HEK293 (cell line): ENCODE measurements at regions not wholly inside any gene's neighbourhood (a gene's known extent, or its start where the extent isn't known, plus 50 kb on each side); places are given as distances from the start of the nearest gene placed in this dataset.

Experiments
- CTCF ChIA-PET: fragments of 350-600 bp; formaldehyde crosslinking; extraction: SDS; loops from one replicate; lab custom pipeline; 2021; ENCODE audit warnings: antibody characterized with exemption; lab: Yijun Ruan, JAX
- POLR2A ChIA-PET: fragments of 300-600 bp; formaldehyde crosslinking; extraction: SDS; loops from one replicate; lab custom pipeline; 2020; ENCODE audit warnings: antibody characterized with exemption, inconsistent platforms; lab: Yijun Ruan, JAX
- H3K27ac ChIP-seq: fragments of 200-500 bp; sonication (Bioruptor generic); 2 replicates; pipeline ENCODE4 v1.5.1; 2014; ENCODE audit warnings: low read depth, low read length, control low read depth, inconsistent platforms; ENCODE audit errors: extremely low read depth
- H3K36me3 ChIP-seq, 2 experiments: fragments of 200-500 bp in 1 of 2; sonication (Bioruptor generic) in 1 of 2; 1 replicate in 1 of 2; 2 replicates in 1 of 2; pipeline ENCODE4 v1.5.1; 2014 to 2017; ENCODE audit warnings: inconsistent platforms in 2 of 2, low read length in 2 of 2; ENCODE audit not compliant: control insufficient read depth in 2 of 2, insufficient read depth in 1 of 2
- H3K4me1 ChIP-seq: fragments of 200-500 bp; sonication (Bioruptor generic); 2 replicates; pipeline ENCODE4 v1.5.1; 2014; ENCODE audit warnings: mild to moderate bottlenecking, low read length, inconsistent platforms; ENCODE audit not compliant: control insufficient read depth, insufficient read depth
- H3K4me3 ChIP-seq: 2 replicates; pipeline ENCODE4 v1.5.1; 2011; ENCODE audit warnings: low read depth, mild to moderate bottlenecking, control low read depth, low read length, moderate library complexity
- H3K9me3 ChIP-seq: fragments of 200-500 bp; sonication (Bioruptor generic); 2 replicates; pipeline ENCODE4 v1.5.1; 2014; ENCODE audit warnings: low read depth, low read length, inconsistent platforms; ENCODE audit not compliant: control insufficient read depth, insufficient read depth
- OSR2 ChIP-seq: fragments of 450-650 bp; formaldehyde crosslinking; IDR thresholded peaks from 2 replicates; pipeline ENCODE4 v1.5.1; 2016; ENCODE audit warnings: missing biosample characterization, missing genetic modification characterization
- PRDM10 ChIP-seq: fragments of 450-650 bp; formaldehyde crosslinking; IDR thresholded peaks from 2 replicates; pipeline ENCODE4 v1.5.1; 2016; ENCODE audit warnings: missing biosample characterization, missing genetic modification characterization
- RBAK ChIP-seq: fragments of 450-650 bp; formaldehyde crosslinking; IDR thresholded peaks from 2 replicates; pipeline ENCODE4 v1.5.1; 2016; ENCODE audit warnings: missing biosample characterization, missing genetic modification characterization
- ZBTB44 ChIP-seq: fragments of 450-650 bp; IDR thresholded peaks from 2 replicates; pipeline ENCODE4 v1.5.1; 2018; ENCODE audit warnings: missing biosample characterization, mild to moderate bottlenecking, missing genetic modification characterization
- ZFHX2 ChIP-seq: fragments of 450-650 bp; formaldehyde crosslinking; conservative IDR thresholded peaks from 2 replicates; pipeline ENCODE4 v1.5.1; 2016; ENCODE audit warnings: missing biosample characterization, missing genetic modification characterization
- ZFP37 ChIP-seq: fragments of 450-650 bp; formaldehyde crosslinking; IDR thresholded peaks from 2 replicates; pipeline ENCODE4 v1.5.1; 2016; ENCODE audit warnings: missing biosample characterization, missing genetic modification characterization
- ZNF174 ChIP-seq: fragments of 450-650 bp; formaldehyde crosslinking; IDR thresholded peaks from 2 replicates; pipeline ENCODE4 v1.5.0; 2017; ENCODE audit warnings: missing biosample characterization, mild to moderate bottlenecking, missing genetic modification characterization
- ZNF350 ChIP-seq: fragments of 450-650 bp; formaldehyde crosslinking; IDR thresholded peaks from 2 replicates; pipeline ENCODE4 v1.5.0; 2017; ENCODE audit warnings: missing biosample characterization, mild to moderate bottlenecking, missing genetic modification characterization
- ZNF513 ChIP-seq: fragments of 450-650 bp; IDR thresholded peaks from 2 replicates; pipeline ENCODE4 v1.5.1; 2018; ENCODE audit warnings: missing biosample characterization, missing genetic modification characterization
- ZNF514 ChIP-seq: fragments of 450-650 bp; formaldehyde crosslinking; IDR thresholded peaks from 2 replicates; pipeline ENCODE4 v1.5.1; 2016; ENCODE audit warnings: missing biosample characterization, missing genetic modification characterization
- ZNF549 ChIP-seq: fragments of 450-650 bp; IDR thresholded peaks from 2 replicates; pipeline ENCODE4 v1.5.1; 2018; ENCODE audit warnings: missing biosample characterization, missing genetic modification characterization, mild to moderate bottlenecking, inconsistent platforms, moderate library complexity
- ZNF639 ChIP-seq: fragments of 450-650 bp; formaldehyde crosslinking; IDR thresholded peaks from 2 replicates; pipeline ENCODE4 v1.5.1; 2016; ENCODE audit warnings: missing biosample characterization, missing genetic modification characterization
- ZNF701 ChIP-seq: fragments of 450-650 bp; formaldehyde crosslinking; IDR thresholded peaks from 2 replicates; pipeline ENCODE4 v1.5.1; 2016; ENCODE audit warnings: missing biosample characterization, missing genetic modification characterization
- ZNF830 ChIP-seq: fragments of 450-650 bp; IDR thresholded peaks from 2 replicates; pipeline ENCODE4 v1.5.0; 2018; ENCODE audit warnings: missing biosample characterization, missing genetic modification characterization, low read depth, mild to moderate bottlenecking, moderate library complexity
- ZXDB ChIP-seq: fragments of 450-650 bp; formaldehyde crosslinking; IDR thresholded peaks from 2 replicates; pipeline ENCODE4 v1.5.1; 2016; ENCODE audit warnings: missing biosample characterization, missing genetic modification characterization

GRCh38 chr22:27510024-27510423 is 291.5 kb downstream of the MN1 start:
- ChIA-PET POLR2A (no interaction called here), CTCF (no interaction called here)
- Histone ChIP-seq H3K27ac (no peak overlapping the region), H3K36me3 (no peaks in the 10 kb centered on the region), H3K4me1 (no peaks in the 10 kb centered on the region; the same call in 1 of the 2 replicates), H3K9me3 (no peaks in the 10 kb centered on the region), H3K4me3 (no peak overlapping the region)
- TF ChIP-seq ZNF639 (tag by site-specific recombination), result no peak
- TF ChIP-seq PRDM10 (tag by site-specific recombination), result no peak
- no peak for TF ChIP-seq ZFHX2 (tag by site-specific recombination)
- TF ChIP-seq ZNF549 (tag by site-specific recombination), result no peak
- no peak for TF ChIP-seq ZNF174 (tag by site-specific recombination)
- TF ChIP-seq RBAK, result no peak
- no peak for TF ChIP-seq OSR2 (tag by site-specific recombination)
- TF ChIP-seq ZXDB (tag by site-specific recombination), result no peak
- TF ChIP-seq ZNF514 (tag by site-specific recombination), result no peak
- no peak for TF ChIP-seq ZFP37
- no peak for TF ChIP-seq ZNF513
- no peak for TF ChIP-seq ZNF350 (tag by site-specific recombination)
- TF ChIP-seq ZBTB44 (tag by site-specific recombination), result no peak

GRCh38 chr22:27512283-27512761 is 289.2 kb downstream of the MN1 start:
- Histone ChIP-seq H3K27ac (no peak overlapping the region), H3K9me3 (no peaks in the 10 kb centered on the region), H3K4me3 (no peak overlapping the region), H3K4me1 (no peaks in the 10 kb centered on the region; the same call in 1 of the 2 replicates), H3K36me3 (no peaks in the 10 kb centered on the region)
- ChIA-PET POLR2A (no interaction called here), CTCF (interaction anchor here (0.6 kb wide), 1 partner anchor 1148 kb away, joined by 3 read pairs; no protein-coding TSS in a partner anchor)
- TF ChIP-seq ZNF701 (tag by site-specific recombination) (no peak), PRDM10 (tag by site-specific recombination) (no peak), ZNF830 (tag by site-specific recombination) (no peak)
